ENCODE measurements at regions not wholly inside any gene's neighbourhood (a gene's known extent, or its start where the extent isn't known, plus 50 kb on each side); places are given as distances from the start of the nearest gene placed in this dataset.
"Not testable (repeated sequence)": the region's sequence is repeated elsewhere in the genome, so short reads cannot be mapped to it uniquely, and the experiment has no call there.

GRCh38 chr16:75865736-75866135, 139.4 kb upstream of the CPHXL start:
- Histone ChIP-seq H3K27me3 (no peaks in the 10 kb centered on the region), H3K36me3 (no peaks in the 10 kb centered on the region), H3K4me2 (no peak overlapping the region), H3K4me3 (no peak overlapping the region), H3K4me1 (no peaks in the 10 kb centered on the region), H3K27ac (no peak overlapping the region), H4K20me1 (no peaks in the 10 kb centered on the region), H3K9ac (no peak overlapping the region), H3K9me3 (no peaks in the 10 kb centered on the region)
- TF ChIP-seq Cebpa-rat (IDR thresholded peaks at IDR 0.05): no peak

DNA sequence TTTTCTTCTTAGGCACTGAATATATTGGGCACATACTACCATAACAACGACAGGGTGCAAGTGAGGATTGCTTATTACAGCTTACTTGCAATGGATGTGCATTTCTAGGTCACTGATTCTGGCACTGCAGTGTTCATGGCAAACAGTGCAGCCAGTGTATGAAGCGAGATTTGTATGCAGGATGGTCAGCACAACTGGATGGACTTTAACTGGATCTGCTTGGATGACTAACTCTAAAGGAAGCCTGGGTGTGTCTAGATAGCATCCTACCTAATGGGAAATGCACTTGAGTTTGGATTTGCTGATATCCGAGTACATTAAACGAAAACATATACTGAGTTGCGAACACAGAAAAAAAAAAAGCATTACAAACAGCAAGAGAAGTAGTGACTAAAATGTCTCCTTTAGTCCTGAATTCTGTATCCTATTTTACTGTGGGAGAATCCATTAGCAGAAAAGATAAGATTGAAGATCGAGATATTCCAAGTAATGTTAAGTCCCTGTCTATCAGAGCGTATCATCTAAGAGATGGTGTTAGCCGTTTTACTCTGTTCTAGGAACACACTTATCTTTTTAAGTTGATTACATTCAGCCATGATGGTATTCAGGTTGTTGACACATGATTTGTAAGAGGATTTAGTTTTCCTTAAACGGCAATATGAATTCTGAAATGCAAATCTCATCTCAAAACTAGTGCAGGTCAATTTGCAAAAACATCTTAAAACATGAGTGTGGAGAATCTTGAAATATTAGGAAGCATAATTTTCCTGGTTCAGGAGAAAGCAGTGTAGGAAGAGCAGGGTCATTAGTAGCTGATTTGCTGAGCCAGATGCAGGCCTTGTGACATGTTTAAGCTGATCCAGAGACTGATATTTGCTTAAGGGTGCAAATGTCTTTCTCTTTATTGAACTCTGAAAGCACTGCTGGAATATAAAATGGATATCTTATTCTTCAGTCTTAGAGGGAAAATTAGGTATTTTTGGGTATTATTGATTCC, 142.6 kb upstream of the CPHXL start:
- H4K20me1 ChIP-seq: no peaks in the 10 kb centered on the region
- no peak for TF ChIP-seq Cebpa-rat (IDR thresholded peaks at IDR 0.05)
- H3K4me3 ChIP-seq: no peak overlapping the region
- no peaks in the 10 kb centered on the region for H3K9me3 ChIP-seq
- H3K36me3 ChIP-seq: no peaks in the 10 kb centered on the region
- no peak overlapping the region for H3K4me2 ChIP-seq
- no peak overlapping the region for H3K9ac ChIP-seq
- H3K27ac ChIP-seq: no peak overlapping the region
- no peaks in the 10 kb centered on the region for H3K27me3 ChIP-seq
- H3K4me1 ChIP-seq: no peaks in the 10 kb centered on the region

GRCh38 chr16:75881280-75881679, 155.0 kb upstream of the CPHXL start:
- not testable (repeated sequence) for H3K4me3 ChIP-seq, H3K9me3 ChIP-seq, H3K9ac ChIP-seq, H3K4me1 ChIP-seq, H4K20me1 ChIP-seq, H3K27ac ChIP-seq, H3K27me3 ChIP-seq, H3K36me3 ChIP-seq, H3K4me2 ChIP-seq

DNA sequence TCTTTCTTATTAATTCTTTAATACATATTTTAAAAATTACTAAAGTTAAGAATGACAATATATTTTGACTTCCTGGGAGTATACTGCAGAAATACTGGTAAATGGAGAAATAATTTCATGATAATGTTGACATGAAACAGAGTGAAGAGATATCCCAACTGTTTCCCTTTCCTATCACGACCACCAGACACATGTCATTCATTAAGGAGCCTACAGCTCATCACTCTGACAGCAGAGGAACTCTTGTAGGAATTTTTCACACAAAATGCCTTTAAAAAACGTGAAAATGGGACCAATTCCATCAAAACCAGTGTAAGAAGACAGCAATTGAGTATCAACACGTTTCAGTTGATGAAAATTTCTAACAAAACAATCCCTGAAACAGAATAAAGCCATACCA, 172.9 kb upstream of the CPHXL start:
- no peak overlapping the region for H3K27ac ChIP-seq
- no peak overlapping the region for H3K9ac ChIP-seq
- no peaks in the 10 kb centered on the region for H3K27me3 ChIP-seq
- no peak overlapping the region for H3K4me3 ChIP-seq
- no peaks in the 10 kb centered on the region for H3K36me3 ChIP-seq
- H3K4me2 ChIP-seq: no peak overlapping the region
- no peaks in the 10 kb centered on the region for H4K20me1 ChIP-seq
- H3K9me3 ChIP-seq: no peaks in the 10 kb centered on the region
- no peaks in the 10 kb centered on the region for H3K4me1 ChIP-seq
- TF ChIP-seq Cebpa-rat (IDR thresholded peaks at IDR 0.05): no peak

DNA sequence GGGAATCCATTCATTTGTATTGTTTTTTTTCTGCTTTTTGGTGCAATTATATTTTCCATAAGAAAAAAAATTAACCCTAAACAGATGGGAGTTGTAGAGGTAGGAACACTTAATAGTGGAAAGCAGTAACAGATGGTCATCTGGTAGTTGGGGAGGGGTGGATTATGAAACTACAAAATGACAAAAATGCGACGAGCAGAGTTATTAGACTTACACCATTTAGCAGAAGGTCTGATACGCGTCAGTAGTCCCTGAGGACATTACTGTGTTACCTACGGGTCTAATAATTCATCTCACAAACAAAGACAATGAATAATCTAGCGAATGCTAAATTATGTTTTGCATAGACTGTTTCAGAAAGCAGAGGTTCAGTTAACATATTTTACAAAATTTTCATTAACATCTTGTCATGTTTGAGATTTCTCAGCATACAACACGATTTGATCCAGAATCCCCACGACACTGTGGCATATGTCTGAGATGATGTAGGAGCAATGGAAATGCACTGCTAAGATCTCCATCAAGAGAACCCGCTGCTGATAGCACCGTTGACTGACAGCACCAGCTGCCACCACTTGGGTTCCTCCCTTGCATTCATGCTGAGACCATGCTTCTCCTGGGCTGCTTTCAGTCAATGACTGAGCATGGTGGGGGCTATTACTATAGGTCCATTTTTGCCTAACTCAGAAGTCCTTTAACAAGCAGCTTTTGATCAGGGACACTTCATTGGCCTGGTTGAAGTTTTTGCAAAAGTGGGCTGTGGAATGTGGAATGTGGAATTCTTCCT, 182.2 kb upstream of the CPHXL start:
- H3K9ac ChIP-seq: no peak overlapping the region
- no peak overlapping the region for H3K4me3 ChIP-seq
- no peaks in the 10 kb centered on the region for H3K9me3 ChIP-seq
- no peak overlapping the region for H3K4me2 ChIP-seq
- no peaks in the 10 kb centered on the region for H3K4me1 ChIP-seq
- TF ChIP-seq Cebpa-rat (IDR thresholded peaks at IDR 0.05): no peak
- no peaks in the 10 kb centered on the region for H3K36me3 ChIP-seq
- H3K27ac ChIP-seq: no peak overlapping the region
- no peaks in the 10 kb centered on the region for H3K27me3 ChIP-seq
- no peaks in the 10 kb centered on the region for H4K20me1 ChIP-seq

DNA sequence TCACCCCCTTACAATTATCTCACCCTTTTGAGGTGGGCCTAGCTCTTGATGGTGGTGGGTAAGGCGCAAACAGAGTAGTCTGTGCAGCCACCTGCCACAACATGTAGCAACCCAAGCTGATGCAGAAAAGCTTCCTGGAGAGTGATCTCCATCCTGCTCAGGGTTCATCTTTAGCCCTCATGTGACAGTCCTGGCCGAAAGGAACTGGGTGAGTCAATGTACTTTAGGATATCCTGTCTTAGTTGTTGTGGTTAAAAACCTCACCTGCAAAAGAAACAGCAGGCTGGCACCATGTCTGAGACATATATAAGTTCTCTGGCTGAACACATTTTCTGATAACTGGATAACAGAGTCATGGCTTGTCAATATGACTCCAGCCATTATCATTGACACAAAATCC, 183.5 kb upstream of the CPHXL start:
- Histone ChIP-seq H3K4me2 (no peak overlapping the region), H3K4me3 (no peak overlapping the region)
- no peak for TF ChIP-seq Cebpa-rat (IDR thresholded peaks at IDR 0.05)

DNA sequence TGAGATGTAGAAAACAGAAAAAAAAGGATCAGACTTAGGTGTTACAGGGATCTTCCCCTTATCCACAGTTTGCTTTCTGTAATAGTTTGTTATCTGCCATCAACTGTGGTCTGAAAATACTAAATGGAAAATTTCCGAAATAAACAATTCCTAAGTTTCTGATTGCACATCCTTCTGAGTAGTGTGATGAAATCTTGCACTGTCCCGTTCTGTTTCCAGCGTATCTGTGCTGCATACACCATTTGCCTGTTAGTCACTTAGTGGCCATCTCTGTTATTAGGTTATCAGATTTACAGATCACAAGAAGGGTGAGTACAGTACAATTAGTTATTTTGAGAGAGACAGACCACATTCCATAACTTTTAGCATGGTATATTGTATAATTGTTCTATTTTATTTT, 185.6 kb upstream of the CPHXL start:
- no peaks in the 10 kb centered on the region for H3K9me3 ChIP-seq
- no peak overlapping the region for H3K4me2 ChIP-seq
- no peaks in the 10 kb centered on the region for H3K36me3 ChIP-seq
- H3K4me1 ChIP-seq: no peaks in the 10 kb centered on the region
- H3K9ac ChIP-seq: no peak overlapping the region
- H4K20me1 ChIP-seq: no peaks in the 10 kb centered on the region
- H3K4me3 ChIP-seq: no peak overlapping the region
- TF ChIP-seq Cebpa-rat (IDR thresholded peaks at IDR 0.05): no peak
- H3K27me3 ChIP-seq: no peaks in the 10 kb centered on the region
- no peak overlapping the region for H3K27ac ChIP-seq

More for the DNA sequence above, 183.5 kb upstream of the CPHXL start:
- no peak overlapping the region for H3K9ac ChIP-seq
- no peaks in the 10 kb centered on the region for H3K36me3 ChIP-seq
- no peak overlapping the region for H3K27ac ChIP-seq
- H4K20me1 ChIP-seq: no peaks in the 10 kb centered on the region
- no peaks in the 10 kb centered on the region for H3K9me3 ChIP-seq
- no peaks in the 10 kb centered on the region for H3K27me3 ChIP-seq
- no peaks in the 10 kb centered on the region for H3K4me1 ChIP-seq

- Histone ChIP-seq H3K27me3 (no peaks in the 10 kb centered on the region), H3K9ac (no peak overlapping the region), H3K27ac (no peak overlapping the region), H3K36me3 (no peaks in the 10 kb centered on the region), H3K4me3 (no peak overlapping the region), H3K9me3 (no peaks in the 10 kb centered on the region), H4K20me1 (no peaks in the 10 kb centered on the region), H3K4me2 (no peak overlapping the region), H3K4me1 (no peaks in the 10 kb centered on the region)
- no peak for TF ChIP-seq Cebpa-rat (IDR thresholded peaks at IDR 0.05)
Observed at GRCh38 chr16:75913958-75914357, 187.7 kb upstream of the CPHXL start.

DNA sequence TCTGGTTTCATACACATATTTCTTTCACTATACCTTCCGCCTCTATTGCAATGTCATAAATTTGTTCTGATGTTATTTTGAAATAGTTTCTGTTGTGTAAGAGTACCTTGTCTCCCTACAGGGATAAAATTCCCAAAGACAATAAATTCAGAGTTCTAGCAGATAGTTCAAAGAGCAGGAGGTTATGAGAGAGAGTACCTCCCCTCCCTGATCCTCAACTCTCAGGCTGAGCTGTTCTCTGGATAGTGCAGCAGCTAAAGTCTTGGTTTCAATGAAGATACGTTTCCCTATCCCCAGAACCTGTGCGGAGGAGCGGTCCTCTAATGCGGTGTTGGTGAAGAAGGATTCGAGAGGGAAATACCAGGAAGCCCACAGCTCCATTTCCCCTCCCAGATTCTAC, 190.2 kb upstream of the CPHXL start:
- H3K36me3 ChIP-seq: no peaks in the 10 kb centered on the region
- H3K9ac ChIP-seq: no peak overlapping the region
- H3K4me3 ChIP-seq: no peak overlapping the region
- no peak overlapping the region for H3K4me2 ChIP-seq
- H3K27ac ChIP-seq: no peak overlapping the region
- H4K20me1 ChIP-seq: no peaks in the 10 kb centered on the region
- no peaks in the 10 kb centered on the region for H3K9me3 ChIP-seq
- TF ChIP-seq Cebpa-rat (IDR thresholded peaks at IDR 0.05): no peak
- H3K4me1 ChIP-seq: no peaks in the 10 kb centered on the region
- H3K27me3 ChIP-seq: no peaks in the 10 kb centered on the region

DNA sequence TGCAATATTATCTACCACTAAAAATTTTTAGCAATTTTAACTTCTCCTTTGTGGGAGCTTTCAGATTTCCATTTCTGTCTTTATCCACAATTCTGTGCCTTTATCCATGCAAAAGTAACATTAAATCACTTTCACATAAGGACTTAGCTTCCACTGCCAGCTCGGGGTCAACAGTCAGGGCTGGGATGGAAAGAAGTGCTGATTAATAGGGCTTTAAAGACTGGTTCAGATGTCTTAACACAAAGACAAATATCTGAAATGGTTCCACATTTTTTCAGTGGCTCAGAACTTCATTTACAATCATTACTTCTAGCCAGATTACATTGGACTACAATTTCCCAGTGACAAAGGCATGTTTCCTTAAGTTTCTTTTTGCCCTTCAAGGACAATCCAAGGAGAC, 191.8 kb upstream of the CPHXL start:
- no peak overlapping the region for H3K27ac ChIP-seq
- no peaks in the 10 kb centered on the region for H3K27me3 ChIP-seq
- no peak overlapping the region for H3K4me3 ChIP-seq
- no peaks in the 10 kb centered on the region for H3K4me1 ChIP-seq
- no peak overlapping the region for H3K4me2 ChIP-seq
- H4K20me1 ChIP-seq: no peaks in the 10 kb centered on the region
- no peak for TF ChIP-seq Cebpa-rat (IDR thresholded peaks at IDR 0.05)
- H3K9me3 ChIP-seq: no peaks in the 10 kb centered on the region
- no peak overlapping the region for H3K9ac ChIP-seq
- no peaks in the 10 kb centered on the region for H3K36me3 ChIP-seq
